ENCODE measurements at regions not wholly inside any gene's neighbourhood (a gene's known extent, or its start where the extent isn't known, plus 50 kb on each side); places are given as distances from the start of the nearest gene placed in this dataset.

DNA sequence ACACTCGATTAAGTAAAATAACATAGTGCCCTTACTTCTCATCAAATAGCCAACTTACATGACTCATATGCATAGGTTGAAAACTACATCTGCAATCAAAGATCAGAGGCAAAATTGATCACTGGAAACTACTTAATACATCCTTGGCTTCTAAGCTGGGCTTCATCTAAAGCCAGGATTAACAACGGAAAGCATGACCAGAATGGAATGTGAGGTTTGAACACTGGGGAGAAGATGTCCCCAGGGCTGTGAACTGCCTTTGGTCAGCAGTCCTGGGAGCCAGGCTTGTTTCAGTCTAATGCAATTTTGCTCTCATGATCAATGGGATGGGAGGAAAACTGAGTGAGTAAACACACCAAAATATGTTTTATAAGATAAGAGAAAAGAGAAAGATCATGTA is 192.5 kb upstream of the TTC29 start:
- Histone ChIP-seq H3K4me1 (replicated peaks in 1 of 4; ENCODE audit: control insufficient read depth in 3 of 4, insufficient read depth in 4 of 4, low read length in 3 of 4) (no peaks in the 10 kb centered on the region), H2AK5ac (ENCODE audit: low read depth, low read length) (no peak overlapping the region), H3K79me1 (ENCODE audit: low read depth, low read length) (no peaks in the 10 kb centered on the region), H3K4me2 (ENCODE audit: insufficient read depth in 1 of 2, low read depth in 2 of 2, low read length in 2 of 2) (no peak overlapping the region), H2BK120ac (replicated peaks; ENCODE audit: low read depth, low read length) (no peak overlapping the region), H4K91ac (replicated peaks; ENCODE audit: insufficient read length, low read length) (no peak overlapping the region), H3K23ac (ENCODE audit: insufficient read length) (no peak overlapping the region), H3K27ac (ENCODE audit: low read depth, low read length) (no peak overlapping the region), H4K8ac (ENCODE audit: extremely low read depth, insufficient read depth, low read length) (no peak overlapping the region), H3K4me3 (ENCODE audit: extremely low read depth in 1 of 4, insufficient read depth in 2 of 4, low read depth in 3 of 4, low read length in 4 of 4) (no peak overlapping the region), H3K79me2 (ENCODE audit: control insufficient read depth in 1 of 2, insufficient read depth in 2 of 2, low read length in 2 of 2) (no peaks in the 10 kb centered on the region), H2BK5ac (ENCODE audit: low read depth, low read length) (no peak overlapping the region), H3K27me3 (replicated peaks in 1 of 4; ENCODE audit: control insufficient read depth in 3 of 4, extremely low read depth in 1 of 4, insufficient read depth in 3 of 4, low read length in 3 of 4) (no peaks in the 10 kb centered on the region), H3K56ac (replicated peaks; ENCODE audit: insufficient read length, low read depth, low read length) (no peak overlapping the region), H2BK20ac (ENCODE audit: low read length) (no peak overlapping the region), H3K36me3 (ENCODE audit: control insufficient read depth in 2 of 4, insufficient read depth in 4 of 4, low read length in 3 of 4) (no peaks in the 10 kb centered on the region), H3K14ac (ENCODE audit: insufficient read length) (no peak overlapping the region), H2BK12ac (ENCODE audit: low read depth, low read length) (no peak overlapping the region), H4K5ac (ENCODE audit: insufficient read length, low read depth, low read length) (no peak overlapping the region), H4K20me1 (replicated peaks in 1 of 2; ENCODE audit: control insufficient read depth in 1 of 2, insufficient read depth in 2 of 2, low read length in 2 of 2) (no peaks in the 10 kb centered on the region), H3K4ac (replicated peaks; ENCODE audit: insufficient read length, low read depth, low read length) (no peak overlapping the region), H3K9me3 (ENCODE audit: insufficient read depth in 2 of 2, low read depth in 1 of 2, low read length in 1 of 2) (no peaks in the 10 kb centered on the region), H2BK15ac (ENCODE audit: low read length) (no peak overlapping the region), H3K18ac (ENCODE audit: extremely low read depth, low read length) (no peak overlapping the region), H3K9ac (replicated peaks in 1 of 4; ENCODE audit: extremely low read depth in 1 of 4, low read depth in 3 of 4, low read length in 3 of 4) (no peak overlapping the region), H3K23me2 (ENCODE audit: low read depth, low read length) (no peaks in the 10 kb centered on the region), H2AFZ (ENCODE audit: low read length) (no peak overlapping the region)
- 94% methylated on average over 2 of the region's 2 CpGs; no CpG with 5 or more reads in 1 of the 2 experiments for WGBS, 2 experiments (ENCODE audit: extremely low coverage in 1 of 2, insufficient coverage in 1 of 2, insufficient read length in 1 of 2, insufficient replicate concordance in 2 of 2, low coverage in 1 of 2, low lambda C conversion rate in 2 of 2, missing lambda C conversion rate in 1 of 2)
- FAIRE-seq (no peak), DNase-seq (ENCODE audit: low read depth in 1 of 2, low spot score in 2 of 2) (no peak)
- ChIA-PET CTCF (ENCODE audit: partially characterized antibody) (no interaction called here), POLR2A (ENCODE audit: partially characterized antibody) (no interaction called here)
- no peak for TF ChIP-seq NANOG (IDR thresholded peaks at IDR 0.05; ENCODE audit: insufficient read depth, low read depth, low read length, poor library complexity, severe bottlenecking)
- no peak for TF ChIP-seq SP4 (IDR thresholded peaks at IDR 0.05; ENCODE audit: low read length)
- no peak for TF ChIP-seq NRF1 (IDR thresholded peaks at IDR 0.05; ENCODE audit: low read depth, low read length)
- no peak for TF ChIP-seq KDM4A (IDR thresholded peaks at IDR 0.05; ENCODE audit: low read depth, low read length, severe bottlenecking)
- no peak for TF ChIP-seq BACH1 (IDR thresholded peaks at IDR 0.05; ENCODE audit: low read length)
- TF ChIP-seq SP2 (IDR thresholded peaks at IDR 0.05; ENCODE audit: low read length), result no peak
- TF ChIP-seq CBX5 (IDR thresholded peaks at IDR 0.05; ENCODE audit: low read depth, low read length), result no peak
- TF ChIP-seq, protein P1, sequence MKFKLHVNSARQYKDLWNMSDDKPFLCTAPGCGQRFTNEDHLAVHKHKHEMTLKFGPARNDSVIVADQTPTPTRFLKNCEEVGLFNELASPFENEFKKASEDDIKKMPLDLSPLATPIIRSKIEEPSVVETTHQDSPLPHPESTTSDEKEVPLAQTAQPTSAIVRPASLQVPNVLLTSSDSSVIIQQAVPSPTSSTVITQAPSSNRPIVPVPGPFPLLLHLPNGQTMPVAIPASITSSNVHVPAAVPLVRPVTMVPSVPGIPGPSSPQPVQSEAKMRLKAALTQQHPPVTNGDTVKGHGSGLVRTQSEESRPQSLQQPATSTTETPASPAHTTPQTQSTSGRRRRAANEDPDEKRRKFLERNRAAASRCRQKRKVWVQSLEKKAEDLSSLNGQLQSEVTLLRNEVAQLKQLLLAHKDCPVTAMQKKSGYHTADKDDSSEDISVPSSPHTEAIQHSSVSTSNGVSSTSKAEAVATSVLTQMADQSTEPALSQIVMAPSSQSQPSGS (IDR thresholded peaks at IDR 0.05; ENCODE audit: low read length), result no peak
- TF ChIP-seq CBX8 (IDR thresholded peaks at IDR 0.05; ENCODE audit: borderline replicate concordance, low read depth, low read length), result no peak
- no peak for TF ChIP-seq EGR1 (IDR thresholded peaks at IDR 0.05; ENCODE audit: borderline replicate concordance, low read depth, low read length)
- no peak for TF ChIP-seq EP300 (IDR thresholded peaks at IDR 0.05; ENCODE audit: borderline replicate concordance in 1 of 2, low read depth in 2 of 2, low read length in 2 of 2)
- TF ChIP-seq, protein P2, sequence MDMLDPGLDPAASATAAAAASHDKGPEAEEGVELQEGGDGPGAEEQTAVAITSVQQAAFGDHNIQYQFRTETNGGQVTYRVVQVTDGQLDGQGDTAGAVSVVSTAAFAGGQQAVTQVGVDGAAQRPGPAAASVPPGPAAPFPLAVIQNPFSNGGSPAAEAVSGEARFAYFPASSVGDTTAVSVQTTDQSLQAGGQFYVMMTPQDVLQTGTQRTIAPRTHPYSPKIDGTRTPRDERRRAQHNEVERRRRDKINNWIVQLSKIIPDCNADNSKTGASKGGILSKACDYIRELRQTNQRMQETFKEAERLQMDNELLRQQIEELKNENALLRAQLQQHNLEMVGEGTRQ (IDR thresholded peaks at IDR 0.05; ENCODE audit: low read length), result no peak
- TF ChIP-seq BCL11A (IDR thresholded peaks at IDR 0.05; ENCODE audit: low read depth in 2 of 2, low read length in 2 of 2), result no peak
